ENCODE measurements at regions not wholly inside any gene's neighbourhood (a gene's known extent, or its start where the extent isn't known, plus 50 kb on each side); places are given as distances from the start of the nearest gene placed in this dataset.
"Not testable (repeated sequence)": the region's sequence is repeated elsewhere in the genome, so short reads cannot be mapped to it uniquely, and the experiment has no call there.

GRCh38 chr5:1963358-1963757, 80.6 kb upstream of the IRX4 start:
- no peak for DNase-seq

- DNase-seq, result no peak
Observed at GRCh38 chr5:1962619-1963355, 80.1 kb upstream of the IRX4 start.

GRCh38 chr5:1961952-1962595, 79.3 kb upstream of the IRX4 start:
- DNase-seq, result no peak

GRCh38 chr5:1961304-1961946, 78.7 kb upstream of the IRX4 start:
- no peak for DNase-seq

- no peak for DNase-seq
Observed at GRCh38 chr5:1960595-1961303, 78.0 kb upstream of the IRX4 start.

GRCh38 chr5:1959725-1960581, 77.2 kb upstream of the IRX4 start:
- DNase-seq, result no peak

- DNase-seq, result no peak
Observed at GRCh38 chr5:1959231-1959630, 76.5 kb upstream of the IRX4 start.

GRCh38 chr5:1958211-1959010, 75.7 kb upstream of the IRX4 start:
- no peak for DNase-seq

GRCh38 chr5:1955586-1955985, 72.9 kb upstream of the IRX4 start:
- no peak for DNase-seq

GRCh38 chr5:1953710-1954109, 71.0 kb upstream of the IRX4 start:
- DNase-seq, result not testable (repeated sequence)

- no peak for DNase-seq
Observed at GRCh38 chr5:1952444-1953099, 69.8 kb upstream of the IRX4 start.

- DNase-seq, result no peak
Observed at GRCh38 chr5:1952021-1952420, 69.3 kb upstream of the IRX4 start.

GRCh38 chr5:1951165-1951816, 68.6 kb upstream of the IRX4 start:
- DNase-seq, result no peak

- DNase-seq, result no peak
Observed at GRCh38 chr5:1950708-1951103, 68.0 kb upstream of the IRX4 start.

GRCh38 chr5:1950096-1950707, 67.5 kb upstream of the IRX4 start:
- no peak for DNase-seq

- no peak for DNase-seq
Observed at GRCh38 chr5:1949253-1949652, 66.5 kb upstream of the IRX4 start.

- DNase-seq, result no peak
Observed at GRCh38 chr5:1948663-1949191, 66.0 kb upstream of the IRX4 start.

GRCh38 chr5:1948111-1948510, 65.4 kb upstream of the IRX4 start:
- no peak for DNase-seq

GRCh38 chr5:1946776-1947175, 64.1 kb upstream of the IRX4 start:
- no peak for DNase-seq
